Activated T-cell treated with anti-CD3 and anti-CD28 coated beads, Interleukin-2, amount 50 U/mL, for 1 hour (primary cell): ENCODE measurements at regions not wholly inside any gene's neighbourhood (a gene's known extent, or its start where the extent isn't known, plus 50 kb on each side); places are given as distances from the start of the nearest gene placed in this dataset.
"Not testable (repeated sequence)": the region's sequence is repeated elsewhere in the genome, so short reads cannot be mapped to it uniquely, and the experiment has no call there.

Source experiments
- DNase-seq: peaks from one replicate; pipeline ENCODE4 v3.0.0-alpha.2; 2020

DNA sequence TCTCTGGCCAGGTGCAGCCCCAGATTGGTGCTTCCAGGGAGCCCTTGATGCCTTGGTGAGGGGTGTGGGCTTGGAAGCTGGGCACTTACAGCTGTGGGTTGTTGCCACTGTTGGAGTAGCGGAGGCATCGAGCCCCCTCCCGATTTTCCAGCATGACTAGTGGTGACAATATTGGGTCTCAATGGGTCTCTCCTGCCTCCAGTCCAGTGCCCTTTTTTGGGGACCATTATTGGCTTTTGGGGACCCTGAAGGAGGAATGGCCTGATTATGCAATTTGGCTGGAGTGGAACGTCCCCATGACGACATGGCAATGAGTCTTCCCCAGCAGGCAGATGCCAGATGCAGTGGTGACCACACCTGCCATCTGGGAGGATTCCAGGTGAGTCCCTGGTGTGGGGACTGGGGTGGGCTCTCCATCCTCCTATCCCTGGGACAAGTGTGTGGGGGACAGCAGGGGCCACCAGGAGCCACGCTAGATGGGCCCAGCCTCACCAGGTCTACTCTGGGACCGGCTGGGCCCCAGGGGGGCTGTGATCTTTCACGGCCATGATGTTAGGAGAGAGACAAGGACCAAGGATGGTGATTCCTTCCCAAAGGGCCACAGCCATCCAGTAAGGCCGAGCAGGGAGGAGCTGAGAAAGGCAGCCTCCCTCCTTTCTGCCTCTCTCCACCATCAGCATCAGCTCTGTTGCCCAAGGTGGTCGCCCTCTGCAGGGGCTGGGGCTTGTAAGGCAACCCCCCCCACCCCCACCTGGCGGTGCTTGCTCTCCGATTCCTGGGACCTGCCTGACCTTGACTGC lies 196.8 kb downstream of the GOLGA6L6 start:
- no peak for DNase-seq

- DNase-seq: not testable (repeated sequence)
Measured at GRCh38 chr15:20343395-20344211, 198.0 kb downstream of the GOLGA6L6 start.

DNA sequence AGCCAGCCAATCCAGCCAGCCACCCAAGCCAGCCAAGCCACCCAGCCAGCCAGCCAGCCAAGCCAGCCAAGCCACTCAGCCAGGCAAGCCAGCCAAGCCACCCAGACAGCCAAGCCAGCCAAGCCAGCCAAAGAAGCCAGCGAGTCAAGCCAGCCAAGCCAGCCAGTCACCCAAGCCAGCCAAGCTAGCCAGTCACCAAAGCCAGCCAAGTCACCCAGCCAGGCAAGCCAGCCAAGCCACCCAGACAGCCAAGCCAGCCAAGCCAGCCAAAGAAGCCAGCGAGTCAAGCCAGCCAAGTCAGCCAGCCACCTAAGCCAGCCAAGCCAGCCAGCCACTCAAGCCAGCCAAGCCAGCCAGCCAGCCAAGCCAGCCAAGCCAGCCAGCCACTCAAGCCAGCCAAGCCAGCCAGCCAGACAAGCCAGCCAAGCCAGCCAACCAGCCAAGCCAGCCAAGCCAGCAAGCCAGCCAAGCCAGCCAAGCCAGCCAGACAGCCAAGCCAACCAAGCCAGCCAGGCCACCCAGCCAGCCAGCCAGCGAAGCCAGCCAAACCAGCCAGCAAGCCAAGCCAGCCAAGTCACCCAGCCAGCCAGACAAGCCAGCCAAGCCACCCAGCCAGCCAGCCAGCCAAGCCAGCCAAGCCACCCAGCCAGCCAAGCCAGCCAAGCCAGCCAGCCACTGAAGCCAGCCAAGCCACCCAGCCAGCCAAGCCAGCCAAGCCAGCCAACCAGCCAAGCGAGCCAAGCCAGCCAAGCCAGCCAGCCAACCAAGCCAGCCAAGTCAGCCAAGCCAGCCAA lies 198.8 kb downstream of the GOLGA6L6 start:
- not testable (repeated sequence) for DNase-seq

- no peak for DNase-seq
Measured at GRCh38 chr15:20341901-20342600, 199.5 kb downstream of the GOLGA6L6 start.

- DNase-seq: peak; percentile 50
Measured at GRCh38 chr15:20340931-20341661, 200.5 kb downstream of the GOLGA6L6 start.

GRCh38 chr15:20340331-20340811 lies 201.2 kb downstream of the GOLGA6L6 start:
- peak; percentile 48 for DNase-seq

GRCh38 chr15:20339086-20339791 lies 202.4 kb downstream of the GOLGA6L6 start:
- DNase-seq: not testable (repeated sequence)

DNA sequence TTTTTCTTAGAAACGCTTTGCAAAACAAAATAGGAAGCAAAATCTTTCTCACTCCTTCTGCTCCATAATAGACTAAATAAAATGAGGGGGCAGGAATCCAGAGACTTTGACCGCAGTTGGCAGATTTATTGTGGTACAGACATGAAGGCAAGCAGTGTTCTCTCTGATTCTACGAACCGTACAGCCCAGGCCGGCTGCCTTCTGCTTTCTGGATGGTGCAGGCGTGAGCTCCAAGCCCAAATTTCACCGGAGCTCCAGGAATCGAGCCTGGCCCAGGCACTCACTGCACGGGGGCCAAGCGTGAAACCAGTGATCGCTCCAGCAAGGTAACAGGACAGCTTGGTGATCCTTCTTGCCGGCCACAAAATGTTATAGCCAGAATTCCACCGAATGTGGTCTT lies 202.9 kb downstream of the GOLGA6L6 start:
- DNase-seq: not testable (repeated sequence)

GRCh38 chr15:20337238-20337637 lies 204.4 kb downstream of the GOLGA6L6 start:
- DNase-seq: not testable (repeated sequence)

- not testable (repeated sequence) for DNase-seq
Measured at GRCh38 chr15:20334451-20334850, 207.1 kb downstream of the GOLGA6L6 start.

DNA sequence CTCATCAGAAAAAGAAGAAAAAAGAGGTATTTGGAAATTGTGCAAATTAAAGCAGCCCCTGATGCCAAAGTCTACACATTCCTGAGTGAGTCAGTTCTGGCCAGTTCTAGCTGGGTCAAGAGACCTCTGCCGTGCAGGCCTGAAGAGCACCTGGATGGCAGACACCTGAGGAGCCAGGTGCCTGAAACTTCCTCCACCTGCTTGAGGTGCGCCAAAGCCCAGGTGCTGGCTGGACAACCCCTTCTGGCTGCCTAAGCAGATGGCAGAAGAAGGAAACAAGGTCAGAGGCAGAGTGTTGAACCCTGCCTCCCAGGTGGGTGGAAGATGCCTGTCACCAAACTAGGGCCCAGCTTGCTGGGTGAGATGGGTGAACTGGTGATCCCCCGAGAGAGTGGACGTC lies 215.8 kb downstream of the GOLGA6L6 start:
- not testable (repeated sequence) for DNase-seq

DNA sequence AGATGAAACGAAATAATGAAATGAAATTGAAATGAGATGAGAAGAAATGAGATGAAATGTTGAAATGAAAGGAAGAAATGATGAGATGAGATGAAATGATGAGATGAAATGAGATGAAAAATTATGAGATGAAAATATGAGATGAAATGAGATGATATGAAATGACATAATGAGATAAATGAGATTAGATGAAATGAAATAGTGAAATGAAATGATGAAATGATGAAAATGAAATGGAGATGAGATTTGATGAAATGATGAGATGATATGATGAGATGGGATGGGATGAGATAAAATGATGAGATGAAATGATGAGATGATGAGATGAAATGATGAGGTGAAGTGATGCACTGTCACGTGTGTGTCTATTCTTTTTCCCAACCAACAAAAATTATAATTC lies 224.5 kb downstream of the GOLGA6L6 start:
- DNase-seq: not testable (repeated sequence)

DNA sequence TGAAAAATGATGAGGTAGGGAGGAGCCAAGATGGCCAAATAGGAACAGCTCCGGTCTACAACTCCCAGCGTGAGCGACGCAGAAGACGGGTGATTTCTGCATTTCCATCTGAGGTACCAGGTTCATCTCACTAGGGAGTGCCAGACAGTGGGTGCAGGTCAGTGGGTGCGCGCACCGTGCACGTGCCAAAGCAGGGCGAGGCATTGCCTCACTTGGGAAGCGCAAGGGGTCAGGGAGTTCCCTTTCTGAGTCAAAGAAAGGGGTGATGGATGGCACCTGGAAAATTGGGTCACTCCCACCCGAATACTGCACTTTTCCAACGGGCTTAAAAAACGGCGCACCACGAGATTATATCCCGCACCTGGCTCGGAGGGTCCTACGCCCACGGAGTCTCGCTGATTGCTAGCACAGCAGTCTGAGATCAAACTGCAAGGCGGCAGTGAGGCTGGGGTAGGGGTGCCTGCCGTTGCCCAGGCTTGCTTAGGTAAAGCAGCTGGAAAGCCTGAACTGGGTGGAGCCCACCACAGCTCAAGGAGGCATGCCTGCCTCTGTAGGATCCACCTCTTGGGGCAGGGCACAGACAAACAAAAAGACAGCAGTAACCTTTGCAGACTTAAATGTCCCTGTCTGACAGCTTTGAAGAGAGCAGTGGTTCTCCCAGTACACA lies 230.5 kb downstream of the GOLGA6L6 start:
- DNase-seq: not testable (repeated sequence)

GRCh38 chr15:20310603-20311002 lies 231.0 kb downstream of the GOLGA6L6 start:
- no peak for DNase-seq

DNA sequence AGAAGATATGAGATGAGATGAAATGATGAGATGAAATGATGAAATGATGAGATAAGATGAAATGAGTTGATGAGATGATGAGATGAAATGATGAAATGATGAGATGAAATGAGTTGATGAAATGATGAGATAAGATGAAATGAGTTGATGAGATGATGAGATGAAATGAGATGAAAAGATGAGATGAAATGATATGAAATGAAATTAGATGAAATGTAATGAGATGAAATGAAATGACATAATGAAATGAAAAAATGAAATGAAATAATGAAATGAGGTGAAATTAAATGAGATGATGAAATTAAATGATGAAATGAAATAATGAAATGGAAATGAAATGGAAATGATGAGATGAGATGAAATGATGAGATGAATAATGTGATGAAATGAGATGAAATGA lies 231.6 kb downstream of the GOLGA6L6 start:
- not testable (repeated sequence) for DNase-seq

DNA sequence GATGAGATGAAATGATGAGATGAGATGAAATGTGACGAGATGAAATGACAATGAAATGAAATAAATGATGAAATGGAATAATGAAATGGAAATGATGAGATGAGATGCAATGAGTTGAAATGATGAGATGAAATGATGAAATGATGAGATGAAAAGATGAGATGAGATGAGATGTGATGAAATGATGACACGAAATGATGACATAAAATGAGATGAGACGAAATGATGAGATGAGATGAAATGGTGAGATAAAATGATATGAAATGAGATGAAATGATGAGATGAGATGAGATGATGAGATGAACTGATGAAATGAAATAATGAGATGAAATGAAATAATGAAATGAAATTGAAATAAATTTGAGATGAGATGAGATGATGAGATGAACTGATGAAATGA lies 232.2 kb downstream of the GOLGA6L6 start:
- DNase-seq: not testable (repeated sequence)

GRCh38 chr15:20308027-20308690 lies 233.4 kb downstream of the GOLGA6L6 start:
- not testable (repeated sequence) for DNase-seq

DNA sequence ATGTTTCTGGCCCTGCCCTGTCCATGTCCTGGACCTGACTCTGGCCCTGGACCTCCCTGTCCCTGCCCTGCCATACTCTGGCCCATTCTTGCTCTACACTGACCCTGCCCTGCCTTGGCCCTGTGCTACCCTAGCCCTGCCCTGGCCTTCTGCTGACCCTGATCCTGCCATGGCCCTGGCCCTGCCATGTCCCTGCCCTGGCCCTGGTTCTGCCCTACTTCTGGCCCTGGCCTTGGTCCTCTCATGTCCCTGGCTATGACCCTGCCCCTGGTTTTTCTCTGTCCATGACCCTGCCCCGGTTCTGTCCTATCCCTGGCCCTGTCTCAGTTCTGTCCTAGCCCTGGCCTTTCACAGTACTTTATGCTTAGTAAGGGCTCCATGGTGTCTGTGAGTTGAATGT lies 234.5 kb downstream of the GOLGA6L6 start:
- DNase-seq: not testable (repeated sequence)

GRCh38 chr15:20306497-20307106 lies 235.0 kb downstream of the GOLGA6L6 start:
- not testable (repeated sequence) for DNase-seq
